ENCODE measurements at regions not wholly inside any gene's neighbourhood (a gene's known extent, or its start where the extent isn't known, plus 50 kb on each side); places are given as distances from the start of the nearest gene placed in this dataset.

DNA sequence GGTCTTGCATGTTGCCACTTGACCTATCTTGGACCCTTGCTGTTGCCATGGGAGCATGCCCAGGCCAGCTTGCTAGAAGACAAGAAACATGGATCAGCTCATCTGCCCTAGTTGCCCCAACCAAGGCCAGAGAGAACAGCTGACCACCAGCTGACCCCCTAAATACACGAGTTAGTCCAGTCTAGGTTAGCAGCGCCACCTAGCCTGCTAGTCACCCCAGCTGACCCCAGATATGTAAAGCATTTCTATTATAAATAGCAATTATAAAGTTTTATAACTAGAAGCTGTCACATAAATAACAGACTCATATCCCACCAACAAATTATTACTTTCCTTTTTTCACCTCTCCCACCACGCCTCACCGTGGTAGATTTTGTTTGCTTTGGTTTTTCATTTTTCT, 387.8 kb downstream of the RASEF start:
- peaks cover 2% of the 10 kb centered on the region for H3K27me3 Mint-ChIP-seq (ENCODE audit: low read depth)
- peaks cover 1% of the 10 kb centered on the region for H3K9me3 Mint-ChIP-seq
- CTCF ChIA-PET: no interaction called here
- no peaks in the 10 kb centered on the region for H3K36me3 Mint-ChIP-seq (ENCODE audit: low read depth)
- no peak overlapping the region for H3K27ac Mint-ChIP-seq
- intact Hi-C loops (cut with micrococcal nuclease): no loop called here
- no peaks in the 10 kb centered on the region for H3K4me1 Mint-ChIP-seq (ENCODE audit: low read depth)
- H3K4me3 Mint-ChIP-seq: no peak overlapping the region
- no peak for DNase-seq

DNA sequence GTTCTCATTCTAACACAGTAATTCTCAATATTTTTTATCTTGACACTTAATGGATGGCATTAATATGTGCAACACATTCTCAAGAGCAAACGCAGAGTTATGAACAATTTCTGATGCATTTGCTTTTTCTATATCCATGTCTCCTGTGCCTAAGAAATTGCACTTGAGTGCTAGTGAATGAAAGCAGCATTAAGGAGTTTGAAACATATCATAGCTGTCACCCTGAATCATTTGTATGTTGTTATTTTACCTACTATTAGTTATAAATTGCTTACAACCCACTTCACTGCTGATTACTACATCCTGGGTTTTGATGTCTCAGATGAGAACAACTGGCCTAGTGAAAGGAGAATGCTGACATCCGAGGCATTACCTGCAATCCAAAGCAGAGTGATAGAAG, 387.3 kb downstream of the RASEF start:
- CTCF ChIA-PET: no interaction called here
- Mint-ChIP-seq H3K4me3 (no peak overlapping the region), H3K9me3 (peaks cover 1% of the 10 kb centered on the region), H3K27ac (no peak overlapping the region), H3K27me3 (ENCODE audit: low read depth) (peaks cover 2% of the 10 kb centered on the region), H3K36me3 (ENCODE audit: low read depth) (no peaks in the 10 kb centered on the region), H3K4me1 (ENCODE audit: low read depth) (no peaks in the 10 kb centered on the region)
- DNase-seq: no peak
- intact Hi-C loops (cut with micrococcal nuclease): no loop called here

DNA sequence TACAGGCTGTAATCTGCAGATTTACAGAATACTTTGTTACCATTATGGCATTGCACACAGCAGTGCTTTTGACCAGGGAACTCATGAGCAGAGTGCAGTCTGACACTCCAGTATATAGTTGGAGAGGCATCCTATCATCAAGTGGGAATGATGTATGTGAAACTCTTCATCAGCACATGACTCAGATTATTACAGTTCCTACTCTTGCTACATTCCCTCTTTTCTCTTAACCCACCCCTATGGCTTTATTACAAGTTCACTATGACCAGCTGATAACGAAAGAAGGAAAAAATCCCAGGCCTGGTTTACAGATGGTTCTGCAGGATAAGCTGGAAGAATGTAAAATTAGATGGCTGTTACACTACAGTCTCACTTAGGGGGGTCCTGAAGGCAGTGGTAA, 385.9 kb downstream of the RASEF start:
- H3K27ac Mint-ChIP-seq: no peak overlapping the region
- DNase-seq: no peak
- H3K4me3 Mint-ChIP-seq: no peak overlapping the region
- intact Hi-C loops (cut with micrococcal nuclease): no loop called here
- CTCF ChIA-PET: no interaction called here
- no peaks in the 10 kb centered on the region for H3K9me3 Mint-ChIP-seq
- H3K36me3 Mint-ChIP-seq (ENCODE audit: low read depth): no peaks in the 10 kb centered on the region
- H3K27me3 Mint-ChIP-seq (ENCODE audit: low read depth): no peaks in the 10 kb centered on the region
- no peaks in the 10 kb centered on the region for H3K4me1 Mint-ChIP-seq (ENCODE audit: low read depth)

DNA sequence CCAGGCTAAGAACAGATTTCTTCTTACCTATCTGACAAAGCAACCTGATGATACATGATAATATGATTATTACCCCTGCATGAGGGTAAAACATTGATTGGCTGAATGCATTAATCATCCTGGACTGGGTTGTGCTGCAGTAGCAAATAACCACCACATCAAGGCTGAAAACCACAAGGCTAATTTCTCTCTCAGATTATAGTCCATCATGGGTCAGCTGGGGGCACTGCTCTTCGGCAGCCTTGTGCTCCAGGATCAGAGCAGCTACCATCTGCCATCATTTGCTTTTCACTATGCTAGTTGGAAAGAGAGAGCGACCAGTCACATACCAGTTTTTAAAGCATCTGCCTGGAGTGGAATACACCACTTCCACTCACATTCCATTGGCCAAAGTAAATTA, 383.5 kb downstream of the RASEF start:
- H3K4me1 Mint-ChIP-seq (ENCODE audit: low read depth): no peaks in the 10 kb centered on the region

DNA sequence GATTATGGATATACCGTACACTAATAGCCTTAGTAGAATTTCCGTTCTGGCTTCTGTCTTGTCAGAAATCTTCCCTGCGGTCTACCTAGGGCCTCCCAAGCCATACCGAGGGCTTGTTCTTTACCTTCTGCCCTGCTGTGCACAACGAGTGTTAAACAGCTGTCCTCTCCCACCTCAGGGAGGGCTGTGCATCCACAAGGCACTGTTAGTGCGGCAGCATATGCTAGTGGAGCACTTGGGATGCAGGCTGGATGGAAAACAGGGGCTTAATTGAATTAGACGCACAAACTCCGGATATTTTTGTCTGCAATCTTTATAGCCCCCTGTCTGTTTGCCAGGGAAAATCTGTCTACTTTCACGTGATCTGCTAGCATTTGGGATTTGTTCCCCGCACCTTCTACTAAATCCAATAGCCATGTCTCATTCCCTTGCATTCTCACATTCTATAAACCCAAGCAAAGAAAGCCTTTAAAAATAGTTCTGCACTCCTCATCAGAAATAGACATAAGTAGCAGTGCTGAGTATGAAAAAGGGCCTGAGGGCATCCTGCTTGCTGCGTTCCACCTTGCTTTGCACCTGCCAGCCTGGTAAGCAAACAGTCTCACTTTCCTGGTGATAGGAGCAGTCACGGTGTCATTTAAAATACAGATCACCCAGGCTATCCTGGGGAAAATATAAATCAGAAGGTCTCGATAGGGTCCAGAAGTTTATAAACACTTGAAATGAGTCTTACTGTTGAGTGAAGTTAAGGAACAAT, 382.6 kb downstream of the RASEF start:
- intact Hi-C loops (cut with micrococcal nuclease): no loop called here
- no peaks in the 10 kb centered on the region for H3K9me3 Mint-ChIP-seq
- no peaks in the 10 kb centered on the region for H3K4me1 Mint-ChIP-seq (ENCODE audit: low read depth)
- no peaks in the 10 kb centered on the region for H3K27me3 Mint-ChIP-seq (ENCODE audit: low read depth)
- H3K4me3 Mint-ChIP-seq: no peak overlapping the region
- H3K36me3 Mint-ChIP-seq (ENCODE audit: low read depth): no peaks in the 10 kb centered on the region
- CTCF ChIA-PET: no interaction called here
- H3K27ac Mint-ChIP-seq: no peak overlapping the region
- DNase-seq: no peak

More for the DNA sequence above, 383.5 kb downstream of the RASEF start:
- H3K27ac Mint-ChIP-seq: no peak overlapping the region
- H3K9me3 Mint-ChIP-seq: no peaks in the 10 kb centered on the region
- CTCF ChIA-PET: no interaction called here
- no peaks in the 10 kb centered on the region for H3K36me3 Mint-ChIP-seq (ENCODE audit: low read depth)
- no peak for DNase-seq
- intact Hi-C loops (cut with micrococcal nuclease): no loop called here
- no peak overlapping the region for H3K4me3 Mint-ChIP-seq
- H3K27me3 Mint-ChIP-seq (ENCODE audit: low read depth): no peaks in the 10 kb centered on the region

DNA sequence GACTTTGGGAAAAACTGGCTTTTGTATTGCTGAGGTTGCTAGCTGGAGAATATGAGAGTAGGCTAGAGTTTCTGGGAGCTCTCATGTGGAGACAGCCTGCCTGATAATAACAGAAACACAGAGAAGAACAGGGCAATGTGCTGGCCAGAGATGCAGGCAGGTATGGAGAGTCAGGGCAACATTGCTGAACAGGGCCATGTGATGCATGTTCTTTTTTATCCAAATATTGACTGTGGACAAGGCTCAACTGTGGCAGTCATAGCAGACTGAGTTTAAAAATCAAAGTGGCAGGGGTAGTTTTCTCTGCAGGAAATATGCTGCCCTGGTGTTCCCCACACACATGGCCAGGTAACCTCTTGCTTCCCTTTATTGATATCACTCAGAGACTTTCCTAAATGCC, 381.1 kb downstream of the RASEF start:
- no peak overlapping the region for H3K4me3 Mint-ChIP-seq
- H3K27ac Mint-ChIP-seq: no peak overlapping the region
- no peaks in the 10 kb centered on the region for H3K27me3 Mint-ChIP-seq (ENCODE audit: low read depth)
- H3K36me3 Mint-ChIP-seq (ENCODE audit: low read depth): no peaks in the 10 kb centered on the region
- DNase-seq: no peak
- H3K4me1 Mint-ChIP-seq (ENCODE audit: low read depth): no peaks in the 10 kb centered on the region
- CTCF ChIA-PET: no interaction called here
- intact Hi-C loops (cut with micrococcal nuclease): no loop called here
- no peaks in the 10 kb centered on the region for H3K9me3 Mint-ChIP-seq

DNA sequence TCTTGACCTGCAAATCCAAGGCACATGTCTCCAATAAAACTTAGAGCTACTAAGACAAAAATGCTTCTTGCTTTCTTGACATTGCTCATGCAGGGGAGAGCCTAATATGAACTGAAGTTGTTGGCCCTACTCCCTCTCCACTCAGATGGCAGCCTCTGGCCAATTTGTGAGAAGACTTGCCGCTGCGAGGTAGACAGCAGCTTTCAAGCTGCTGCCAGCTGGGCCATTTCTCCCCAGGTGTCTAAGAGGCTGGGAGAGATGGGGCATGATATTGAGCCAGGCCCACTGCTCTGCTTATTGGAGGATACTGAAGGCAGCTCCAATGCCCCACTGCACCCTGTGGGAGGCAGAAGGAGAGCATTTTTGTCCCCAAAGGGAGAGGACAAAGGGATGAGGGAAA, 380.5 kb downstream of the RASEF start:
- DNase-seq: no peak
- Mint-ChIP-seq H3K36me3 (ENCODE audit: low read depth) (no peaks in the 10 kb centered on the region), H3K4me1 (ENCODE audit: low read depth) (no peaks in the 10 kb centered on the region), H3K9me3 (no peaks in the 10 kb centered on the region), H3K27ac (no peak overlapping the region), H3K4me3 (no peak overlapping the region), H3K27me3 (ENCODE audit: low read depth) (no peaks in the 10 kb centered on the region)
- intact Hi-C loops (cut with micrococcal nuclease): no loop called here
- CTCF ChIA-PET: no interaction called here

DNA sequence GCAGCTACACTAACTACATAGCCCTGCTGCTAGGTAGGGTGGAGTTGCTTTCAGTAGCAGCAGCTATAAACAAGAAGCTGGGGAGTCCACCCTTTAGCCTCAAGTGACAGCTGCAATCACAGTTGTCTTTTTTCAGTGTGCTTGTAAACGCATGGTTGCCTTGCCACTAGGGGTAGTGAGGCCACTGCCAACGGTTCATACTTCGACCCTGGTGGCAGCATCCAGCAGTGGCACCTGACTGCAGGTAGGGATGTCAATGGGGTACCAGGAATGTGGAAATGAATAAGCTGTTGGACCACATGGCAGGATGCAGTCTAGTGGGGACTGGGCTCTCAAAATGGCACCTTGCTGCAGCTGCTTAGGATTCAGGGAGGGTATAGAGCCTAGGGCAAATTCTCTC, 367.2 kb downstream of the RASEF start:
- Mint-ChIP-seq H3K27ac (no peak overlapping the region), H3K4me3 (no peak overlapping the region), H3K36me3 (ENCODE audit: low read depth) (no peaks in the 10 kb centered on the region), H3K4me1 (ENCODE audit: low read depth) (no peaks in the 10 kb centered on the region), H3K27me3 (ENCODE audit: low read depth) (no peaks in the 10 kb centered on the region), H3K9me3 (peaks cover 11% of the 10 kb centered on the region)
- CTCF ChIA-PET: no interaction called here
- DNase-seq: no peak
- intact Hi-C loops (cut with micrococcal nuclease): no loop called here

DNA sequence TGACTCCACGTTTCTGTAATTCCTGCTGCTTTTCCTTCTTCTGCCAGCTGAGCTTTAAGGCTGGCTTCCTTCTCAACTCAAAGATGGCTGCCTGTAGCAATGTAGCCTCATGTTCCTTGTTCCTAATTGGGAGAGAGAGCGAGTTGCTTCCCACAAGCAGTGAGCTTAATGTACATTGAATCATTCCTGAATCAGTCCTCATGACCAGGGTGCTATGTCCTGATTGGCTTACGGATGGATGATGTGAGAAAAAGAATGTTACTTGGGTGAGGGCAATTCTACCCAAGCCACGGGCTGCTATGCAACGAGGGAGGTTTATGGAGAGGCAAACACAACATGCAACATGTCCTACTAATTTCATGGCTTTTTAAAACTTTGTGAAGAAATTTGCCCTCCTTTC, 356.2 kb downstream of the RASEF start:
- DNase-seq: no peak
- CTCF ChIA-PET: no interaction called here
- no peak overlapping the region for H3K4me3 Mint-ChIP-seq
- no peaks in the 10 kb centered on the region for H3K4me1 Mint-ChIP-seq (ENCODE audit: low read depth)
- H3K36me3 Mint-ChIP-seq (ENCODE audit: low read depth): no peaks in the 10 kb centered on the region
- H3K27me3 Mint-ChIP-seq (ENCODE audit: low read depth): no peaks in the 10 kb centered on the region
- H3K9me3 Mint-ChIP-seq: peaks cover 4% of the 10 kb centered on the region
- intact Hi-C loops (cut with micrococcal nuclease): no loop called here
- no peak overlapping the region for H3K27ac Mint-ChIP-seq

DNA sequence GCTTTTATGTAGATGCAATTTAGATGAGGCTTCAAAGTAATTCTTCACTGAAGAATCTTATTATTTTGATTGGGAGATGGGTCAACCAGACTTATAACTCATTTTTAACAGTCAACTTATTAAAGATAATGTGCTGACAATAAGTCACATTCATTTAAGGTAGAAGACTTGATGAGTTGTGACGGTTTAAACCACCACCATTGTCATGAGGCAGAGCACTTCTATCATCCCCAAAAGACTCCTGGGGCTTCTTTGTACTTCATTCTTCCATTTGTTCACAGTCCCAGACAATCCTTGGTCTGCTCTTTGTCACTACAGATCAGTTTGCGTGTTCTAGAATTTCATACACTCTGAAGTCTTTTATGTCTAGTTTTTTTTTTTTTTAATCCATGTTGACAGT, 346.1 kb downstream of the RASEF start:
- H3K36me3 Mint-ChIP-seq (ENCODE audit: low read depth): no peaks in the 10 kb centered on the region
- H3K4me1 Mint-ChIP-seq (ENCODE audit: low read depth): no peaks in the 10 kb centered on the region
- H3K27me3 Mint-ChIP-seq (ENCODE audit: low read depth): no peaks in the 10 kb centered on the region
- intact Hi-C loops (cut with micrococcal nuclease): no loop called here
- CTCF ChIA-PET: no interaction called here
- no peak overlapping the region for H3K4me3 Mint-ChIP-seq
- no peak for DNase-seq
- no peak overlapping the region for H3K27ac Mint-ChIP-seq
- peaks cover 4% of the 10 kb centered on the region for H3K9me3 Mint-ChIP-seq

DNA sequence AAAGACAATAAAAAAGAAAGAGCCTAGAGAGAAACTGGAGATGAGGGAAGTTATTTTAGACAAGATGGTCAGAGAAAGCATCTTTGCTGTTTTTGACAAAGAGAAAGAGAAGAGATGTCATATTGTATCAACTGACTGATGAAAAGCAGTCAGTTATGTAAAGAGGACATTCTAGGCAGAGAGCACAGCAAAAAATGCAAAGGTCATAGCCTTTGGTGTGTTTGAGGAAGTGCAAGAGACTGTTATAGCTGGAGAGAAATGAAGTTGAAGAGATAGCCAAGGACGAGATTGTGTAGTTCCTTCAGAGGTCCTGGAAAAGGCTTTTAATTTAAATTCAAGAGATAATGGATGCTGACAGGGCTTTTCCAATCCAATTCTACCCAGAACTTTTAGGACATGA, 342.4 kb downstream of the RASEF start:
- Mint-ChIP-seq H3K27me3 (ENCODE audit: low read depth) (no peaks in the 10 kb centered on the region), H3K4me1 (ENCODE audit: low read depth) (no peaks in the 10 kb centered on the region), H3K9me3 (no peaks in the 10 kb centered on the region), H3K36me3 (ENCODE audit: low read depth) (no peaks in the 10 kb centered on the region), H3K4me3 (no peak overlapping the region), H3K27ac (no peak overlapping the region)
- CTCF ChIA-PET: no interaction called here
- no peak for DNase-seq
- intact Hi-C loops (cut with micrococcal nuclease): no loop called here

DNA sequence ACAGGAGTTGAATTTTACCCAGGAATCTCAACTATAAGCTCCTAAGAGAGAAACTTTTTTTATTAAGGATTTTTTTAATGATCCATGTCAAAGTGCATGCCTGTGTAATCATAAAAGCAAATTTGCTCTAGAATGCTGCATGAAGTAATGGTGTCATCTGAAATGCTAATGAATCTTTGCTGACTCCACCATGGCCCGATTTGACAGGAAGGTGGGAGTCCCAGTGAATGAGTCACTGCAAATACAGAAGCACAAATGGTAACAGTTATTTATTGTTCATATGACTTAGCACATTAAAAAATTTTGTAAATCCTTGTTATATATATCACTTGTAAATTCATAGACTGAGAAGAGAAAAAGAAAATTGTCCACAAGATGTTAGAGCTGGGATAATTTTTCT, 341.3 kb downstream of the RASEF start:
- Mint-ChIP-seq H3K9me3 (no peaks in the 10 kb centered on the region), H3K27ac (no peak overlapping the region), H3K4me3 (no peak overlapping the region), H3K27me3 (ENCODE audit: low read depth) (no peaks in the 10 kb centered on the region), H3K36me3 (ENCODE audit: low read depth) (no peaks in the 10 kb centered on the region), H3K4me1 (ENCODE audit: low read depth) (no peaks in the 10 kb centered on the region)
- DNase-seq: no peak
- CTCF ChIA-PET: no interaction called here
- intact Hi-C loops (cut with micrococcal nuclease): no loop called here

DNA sequence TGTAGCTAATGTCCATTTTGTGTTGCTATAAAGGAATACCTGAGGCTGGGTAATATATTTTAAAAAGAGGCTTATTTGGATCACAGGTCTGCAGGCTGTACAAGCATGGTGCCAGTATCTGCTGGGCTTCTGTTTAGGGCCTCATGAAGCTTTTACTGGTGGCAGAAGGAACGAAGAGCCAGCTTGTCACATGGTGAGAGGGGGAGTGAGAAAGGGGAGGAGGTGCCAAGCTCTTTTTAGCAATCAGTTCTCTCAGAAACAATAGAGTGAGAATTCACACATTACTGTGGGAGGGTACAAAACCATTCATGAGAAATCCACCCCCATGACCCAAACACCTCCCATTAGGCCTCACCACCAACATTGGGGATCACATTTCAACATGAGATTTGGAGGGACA, 340.9 kb downstream of the RASEF start:
- H3K4me1 Mint-ChIP-seq (ENCODE audit: low read depth): no peaks in the 10 kb centered on the region
- intact Hi-C loops (cut with micrococcal nuclease): no loop called here
- no peaks in the 10 kb centered on the region for H3K36me3 Mint-ChIP-seq (ENCODE audit: low read depth)
- H3K9me3 Mint-ChIP-seq: no peaks in the 10 kb centered on the region
- CTCF ChIA-PET: no interaction called here
- no peak for DNase-seq
- H3K27me3 Mint-ChIP-seq (ENCODE audit: low read depth): no peaks in the 10 kb centered on the region
- H3K27ac Mint-ChIP-seq: no peak overlapping the region
- H3K4me3 Mint-ChIP-seq: no peak overlapping the region

DNA sequence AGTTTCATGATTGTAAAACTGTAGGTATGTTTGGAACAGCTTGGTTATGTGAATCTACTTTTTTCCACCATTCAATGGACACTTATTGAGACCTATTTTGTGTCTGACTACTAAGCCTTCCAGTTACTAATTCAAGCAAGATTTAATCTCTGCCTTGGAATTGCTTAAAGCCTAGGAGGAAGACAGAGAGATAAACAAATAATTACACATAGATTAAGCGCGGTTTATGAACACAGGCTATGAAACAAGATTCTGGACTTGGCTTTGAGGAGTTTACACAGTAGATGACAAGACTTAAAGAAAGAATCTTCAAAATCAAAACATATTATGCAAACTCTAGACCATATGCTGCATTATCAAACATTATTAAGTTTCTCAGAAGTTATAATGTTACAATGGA, 340.4 kb downstream of the RASEF start:
- Mint-ChIP-seq H3K4me1 (ENCODE audit: low read depth) (no peaks in the 10 kb centered on the region), H3K27me3 (ENCODE audit: low read depth) (no peaks in the 10 kb centered on the region), H3K9me3 (no peaks in the 10 kb centered on the region), H3K4me3 (no peak overlapping the region), H3K36me3 (ENCODE audit: low read depth) (no peaks in the 10 kb centered on the region), H3K27ac (no peak overlapping the region)
- intact Hi-C loops (cut with micrococcal nuclease): no loop called here
- CTCF ChIA-PET: no interaction called here
- DNase-seq: no peak
